Chondrocyte (in vitro differentiated cells): ENCODE measurements at regions not wholly inside any gene's neighbourhood (a gene's known extent, or its start where the extent isn't known, plus 50 kb on each side); places are given as distances from the start of the nearest gene placed in this dataset.

Source experiments
- DNase-seq: peaks from one replicate; pipeline ENCODE4 v3.0.0; 2021; ENCODE audit warnings: mixed read lengths, low spot score
- H3K27ac Mint-ChIP-seq: one replicate; pipeline ENCODE4 v1.8.0; 2021; ENCODE audit warnings: mild to moderate bottlenecking, moderate library complexity, mixed read lengths; ENCODE audit not compliant: unreplicated experiment
- H3K27me3 Mint-ChIP-seq: 2 replicates; pipeline ENCODE4 v1.8.0; 2021; ENCODE audit warnings: low read depth, mixed read lengths
- H3K36me3 Mint-ChIP-seq: 2 replicates; pipeline ENCODE4 v1.8.0; 2021; ENCODE audit warnings: low read depth, mixed read lengths
- H3K4me1 Mint-ChIP-seq: 2 replicates; pipeline ENCODE4 v1.8.0; 2021; ENCODE audit warnings: low read depth, mild to moderate bottlenecking, mixed read lengths
- H3K4me3 Mint-ChIP-seq: one replicate; pipeline ENCODE4 v1.8.0; 2021; ENCODE audit warnings: mild to moderate bottlenecking, moderate library complexity, mixed read lengths; ENCODE audit not compliant: unreplicated experiment
- H3K9me3 Mint-ChIP-seq: 2 replicates; pipeline ENCODE4 v1.8.0; 2021; ENCODE audit warnings: low read depth, mixed read lengths
- CTCF ChIP-seq: fragments of 200-600 bp; sonication (generic); IDR thresholded peaks from 2 replicates; pipeline ENCODE4 v1.5.0; 2021; ENCODE audit warnings: antibody characterized with exemption, mild to moderate bottlenecking, moderate library complexity

- no peak overlapping the region for H3K4me3 Mint-ChIP-seq
- H3K27me3 Mint-ChIP-seq: peaks cover 53% of the 10 kb centered on the region
- no peak for TF ChIP-seq CTCF
- H3K36me3 Mint-ChIP-seq: no peaks in the 10 kb centered on the region
- peaks cover 5% of the 10 kb centered on the region for H3K4me1 Mint-ChIP-seq
- H3K9me3 Mint-ChIP-seq: no peaks in the 10 kb centered on the region
- DNase-seq: no peak
- no peak overlapping the region for H3K27ac Mint-ChIP-seq
Measured at GRCh38 chr12:4979737-4980136, 63.9 kb upstream of the KCNA5 start.

- H3K4me1 Mint-ChIP-seq: no peaks in the 10 kb centered on the region
- no peaks in the 10 kb centered on the region for H3K9me3 Mint-ChIP-seq
- H3K36me3 Mint-ChIP-seq: no peaks in the 10 kb centered on the region
- no peak overlapping the region for H3K27ac Mint-ChIP-seq
- H3K27me3 Mint-ChIP-seq: peaks cover 71% of the 10 kb centered on the region
- no peak overlapping the region for H3K4me3 Mint-ChIP-seq
- DNase-seq: no peak
- TF ChIP-seq CTCF: no peak
Measured at GRCh38 chr12:4984344-4984743, 59.3 kb upstream of the KCNA5 start.

GRCh38 chr12:4984971-4985370 lies 58.7 kb upstream of the KCNA5 start:
- TF ChIP-seq CTCF: no peak
- H3K9me3 Mint-ChIP-seq: no peaks in the 10 kb centered on the region

GRCh38 chr12:4985820-4986219 lies 57.9 kb upstream of the KCNA5 start:
- Mint-ChIP-seq H3K27ac (no peak overlapping the region), H3K36me3 (no peaks in the 10 kb centered on the region), H3K27me3 (peaks cover 79% of the 10 kb centered on the region), H3K9me3 (no peaks in the 10 kb centered on the region), H3K4me1 (no peaks in the 10 kb centered on the region), H3K4me3 (no peak overlapping the region)
- TF ChIP-seq CTCF: no peak
- no peak for DNase-seq

More at GRCh38 chr12:4984971-4985370, 58.7 kb upstream of the KCNA5 start:
- Mint-ChIP-seq H3K27me3 (peaks cover 77% of the 10 kb centered on the region), H3K4me3 (no peak overlapping the region), H3K36me3 (no peaks in the 10 kb centered on the region), H3K27ac (no peak overlapping the region), H3K4me1 (no peaks in the 10 kb centered on the region)
- DNase-seq: no peak

GRCh38 chr12:4987076-4988046 lies 56.3 kb upstream of the KCNA5 start:
- Mint-ChIP-seq H3K27me3 (peaks cover 77% of the 10 kb centered on the region), H3K27ac (no peak overlapping the region), H3K4me1 (no peaks in the 10 kb centered on the region), H3K4me3 (no peak overlapping the region), H3K36me3 (no peaks in the 10 kb centered on the region), H3K9me3 (no peaks in the 10 kb centered on the region)
- DNase-seq: no peak
- no peak for TF ChIP-seq CTCF
